Gastrocnemius medialis (tissue), 4 donors: ENCODE measurements at regions not wholly inside any gene's neighbourhood (a gene's known extent, or its start where the extent isn't known, plus 50 kb on each side); places are given as distances from the start of the nearest gene placed in this dataset.

Source experiments
- ATAC-seq, 2 donors: fragments of 150-250 bp; one replicate each; pipeline ENCODE4 v1.9.1; 2016
- DNase-seq, 2 donors: peaks; one replicate each; pipeline ENCODE4 v3.0.0-alpha.2; 2019
- H3K27ac ChIP-seq, 4 donors: fragments of 200-600 bp; sonication (generic); 1 replicate in 1 of 4; 2 replicates in 3 of 4; pipeline ENCODE4 v1.5.1; 2016 to 2018; ENCODE audit warnings: mild to moderate bottlenecking in 2 of 4, moderate library complexity in 1 of 4
- H3K27me3 ChIP-seq, 3 donors: fragments of 200-600 bp; sonication (generic) in 2 of 3; 1 replicate in 1 of 3; 2 replicates in 2 of 3; pipeline versions ENCODE4 v1.5.1 to v1.6.0; 2016 to 2019; ENCODE audit warnings: mild to moderate bottlenecking in 1 of 3, moderate library complexity in 1 of 3
- H3K36me3 ChIP-seq, 2 donors: fragments of 200-600 bp; sonication (generic) in 1 of 2; one replicate each; pipeline ENCODE4 v1.5.1; 2017 to 2018
- H3K4me1 ChIP-seq, 2 donors: fragments of 200-600 bp; sonication (generic) in 1 of 2; one replicate each; pipeline ENCODE4 v1.5.1; 2016 to 2017; ENCODE audit warnings: mild to moderate bottlenecking in 2 of 2
- H3K4me3 ChIP-seq, 4 donors: fragments of 200-600 bp; sonication (generic) in 3 of 4; 1 replicate in 1 of 4; 2 replicates in 3 of 4; pipeline ENCODE4 v1.5.1; 2016 to 2019; ENCODE audit warnings: mild to moderate bottlenecking in 2 of 4
- H3K9me3 ChIP-seq, 3 donors: fragments of 200-600 bp; sonication (generic) in 2 of 3; 1 replicate in 1 of 3; 2 replicates in 2 of 3; pipeline ENCODE4 v1.5.1; 2016 to 2019
- CTCF ChIP-seq, 5 experiments: fragments of 450-650 bp in 3 of 5; fragments of 200-600 bp in 2 of 5; sonication (generic) in 2 of 5; IDR thresholded peaks in 4 of 5; conservative IDR thresholded peaks in 1 of 5; 1 replicate in 4 of 5; 2 replicates in 1 of 5; pipeline ENCODE4 v1.5.1; 2016 to 2019; ENCODE audit warnings: antibody characterized with exemption in 5 of 5, mild to moderate bottlenecking in 3 of 5, moderate library complexity in 3 of 5
- POLR2A ChIP-seq, 2 donors: fragments of 450-650 bp; IDR thresholded peaks; one replicate each; pipeline ENCODE4 v1.6.1; 2017; ENCODE audit warnings: antibody characterized with exemption in 2 of 2, mild to moderate bottlenecking in 2 of 2, moderate library complexity in 2 of 2
- in situ Hi-C, 4 donors: fragments of 200-750 bp; cut with MboI; loops; one replicate each; pipeline versions ENCODE4 v1.15.0 to v1.8.0; 2017; ENCODE audit warnings: low sequenced_read_pairs in 4 of 4
- intact Hi-C: fragments of 100-400 bp; cut with DNase I; formaldehyde crosslinking; loops from one replicate; pipeline ENCODE4 v1.15.1; 2023; ENCODE audit warnings: low total_unique reads

- TF ChIP-seq CTCF (IDR thresholded peaks at IDR 0.05 in 4 of 5, conservative IDR thresholded peaks at IDR 0.05 in 1 of 5) (no peak), POLR2A (IDR thresholded peaks at IDR 0.05) (no peak)
- Histone ChIP-seq H3K36me3 (no peaks in the 10 kb centered on the region), H3K4me1 (no peaks in the 10 kb centered on the region), H3K9me3 (no peaks in the 10 kb centered on the region), H3K27ac (no peak overlapping the region), H3K4me3 (no peak overlapping the region), H3K27me3 (no peaks in the 10 kb centered on the region)
- intact Hi-C loops = no loop called here
- DNase-seq (no peak), ATAC-seq (no peak)
- in situ Hi-C loops = no loop called here
Observed at GRCh38 chr13:26910754-26911465, 150.3 kb upstream of the GPR12 start.

GRCh38 chr13:26909477-26909876 is 148.9 kb upstream of the GPR12 start:
- no peak overlapping the region for H3K27ac ChIP-seq
- DNase-seq (no peak), ATAC-seq (no peak)
- H3K9me3 ChIP-seq = no peaks in the 10 kb centered on the region
- no peak for TF ChIP-seq CTCF (IDR thresholded peaks at IDR 0.05 in 4 of 5, conservative IDR thresholded peaks at IDR 0.05 in 1 of 5)
- TF ChIP-seq POLR2A (IDR thresholded peaks at IDR 0.05) = no peak
- in situ Hi-C loops = no loop called here
- H3K27me3 ChIP-seq = no peaks in the 10 kb centered on the region
- intact Hi-C loops = no loop called here
- H3K4me3 ChIP-seq = no peak overlapping the region
- no peaks in the 10 kb centered on the region for H3K36me3 ChIP-seq
- no peaks in the 10 kb centered on the region for H3K4me1 ChIP-seq

GRCh38 chr13:26908126-26908525 is 147.5 kb upstream of the GPR12 start:
- H3K27me3 ChIP-seq = no peaks in the 10 kb centered on the region
- intact Hi-C loops = no loop called here
- H3K4me3 ChIP-seq = no peak overlapping the region
- H3K36me3 ChIP-seq = no peaks in the 10 kb centered on the region
- no peaks in the 10 kb centered on the region for H3K9me3 ChIP-seq
- DNase-seq (no peak), ATAC-seq (no peak)
- H3K4me1 ChIP-seq = no peaks in the 10 kb centered on the region
- H3K27ac ChIP-seq = no peak overlapping the region
- TF ChIP-seq POLR2A (IDR thresholded peaks at IDR 0.05) = no peak
- no peak for TF ChIP-seq CTCF (IDR thresholded peaks at IDR 0.05 in 4 of 5, conservative IDR thresholded peaks at IDR 0.05 in 1 of 5)
- in situ Hi-C loops = no loop called here

GRCh38 chr13:26899202-26899601 is 138.6 kb upstream of the GPR12 start:
- no peak for ATAC-seq
- no peaks in the 10 kb centered on the region for H3K4me1 ChIP-seq
- no peaks in the 10 kb centered on the region for H3K27me3 ChIP-seq
- in situ Hi-C loops (loop anchor here in 1 of 4 donors (25.0 kb wide), 1 partner anchor 712 kb away; no protein-coding TSS in a partner anchor), intact Hi-C loops (no loop called here)
- H3K27ac ChIP-seq = no peak overlapping the region
- TF ChIP-seq CTCF (IDR thresholded peaks at IDR 0.05 in 4 of 5, conservative IDR thresholded peaks at IDR 0.05 in 1 of 5) = no peak
- no peak for TF ChIP-seq POLR2A (IDR thresholded peaks at IDR 0.05)
- no peaks in the 10 kb centered on the region for H3K9me3 ChIP-seq
- no peak overlapping the region for H3K4me3 ChIP-seq
- DNase-seq = no peak
- no peaks in the 10 kb centered on the region for H3K36me3 ChIP-seq
